Tibial nerve (tissue), 4 donors: ENCODE measurements at regions not wholly inside any gene's neighbourhood (a gene's known extent, or its start where the extent isn't known, plus 50 kb on each side); places are given as distances from the start of the nearest gene placed in this dataset.

Experiments
- CTCF ChIP-seq, 5 experiments: fragments of 200-600 bp in 3 of 5; fragments of 450-650 bp in 2 of 5; sonication (generic) in 3 of 5; IDR thresholded peaks; one replicate each; pipeline ENCODE4 v1.5.1; 2016 to 2019; ENCODE audit warnings: antibody characterized with exemption in 5 of 5, mild to moderate bottlenecking in 3 of 5, moderate library complexity in 2 of 5
- EP300 ChIP-seq, 2 donors: sonication (generic); formaldehyde crosslinking; IDR thresholded peaks; one replicate each; pipeline ENCODE4 v1.6.1; 2017; ENCODE audit warnings: antibody characterized with exemption in 2 of 2, mild to moderate bottlenecking in 1 of 2
- POLR2A ChIP-seq, 2 donors: fragments of 450-650 bp; IDR thresholded peaks; one replicate each; pipeline ENCODE4 v1.6.1; 2017; ENCODE audit warnings: antibody characterized with exemption in 2 of 2, mild to moderate bottlenecking in 2 of 2, moderate library complexity in 2 of 2

GRCh38 chr18:64993695-64994094, 757.1 kb upstream of the CDH7 start:
- TF ChIP-seq CTCF (IDR thresholded peaks at IDR 0.05) (no peak), POLR2A (IDR thresholded peaks at IDR 0.05) (no peak), EP300 (IDR thresholded peaks at IDR 0.05) (no peak)
